WTC11 (cell line): ENCODE measurements at regions not wholly inside any gene's neighbourhood (a gene's known extent, or its start where the extent isn't known, plus 50 kb on each side); places are given as distances from the start of the nearest gene placed in this dataset.

Experiments used
- ATAC-seq: fragments of 200-7000 bp; cut with Tn5 transposase; 2 replicates; pipeline ENCODE4 v1.10.0; 2021; ENCODE audit warnings: mild to moderate bottlenecking, moderate library complexity
- CTCF ChIA-PET: fragments of 300-600 bp; sonication (Branson Sonifier 250); formaldehyde crosslinking; loops from one replicate; lab custom pipeline; 2021; ENCODE audit warnings: antibody characterized with exemption; lab: Charles Lee
- POLR2A ChIA-PET: fragments of 350-600 bp; sonication (Branson Sonifier 250); formaldehyde crosslinking; loops from one replicate; lab custom pipeline; 2021; ENCODE audit warnings: antibody characterized with exemption; lab: Charles Lee
- DNase-seq: peaks from one replicate; pipeline ENCODE4 v3.0.0; 2021; ENCODE audit warnings: low spot score
- H3K27ac Mint-ChIP-seq: 2 replicates; pipeline ENCODE4 v1.8.0; 2021; ENCODE audit warnings: mixed read lengths
- H3K27me3 Mint-ChIP-seq: 2 replicates; pipeline ENCODE4 v1.8.0; 2021; ENCODE audit warnings: low read depth, mild to moderate bottlenecking, moderate library complexity, mixed read lengths
- H3K36me3 Mint-ChIP-seq: 2 replicates; pipeline ENCODE4 v1.8.0; 2021; ENCODE audit warnings: mixed read lengths
- H3K4me1 Mint-ChIP-seq: 2 replicates; pipeline ENCODE4 v1.8.0; 2022; ENCODE audit warnings: mixed read lengths
- H3K4me3 Mint-ChIP-seq: 2 replicates; pipeline ENCODE4 v1.8.0; 2021; ENCODE audit warnings: mild to moderate bottlenecking, moderate library complexity, mixed read lengths
- H3K9me3 Mint-ChIP-seq: 2 replicates; pipeline ENCODE4 v1.8.0; 2021; ENCODE audit warnings: mixed read lengths
- ELF4 ChIP-seq: sonication (generic); formaldehyde crosslinking; IDR thresholded peaks from 2 replicates; pipeline ENCODE4 v1.8.1; 2022; ENCODE audit warnings: low read depth, mild to moderate bottlenecking, moderate library complexity, missing genetic modification reagents
- ERG ChIP-seq: fragments of 250-450 bp; sonication (Bioruptor Pico); IDR thresholded peaks from 2 replicates; pipeline ENCODE4 v1.8.0; 2021; ENCODE audit warnings: mild to moderate bottlenecking
- ETV6 ChIP-seq: sonication (generic); formaldehyde crosslinking; IDR thresholded peaks from 2 replicates; pipeline ENCODE4 v1.8.1; 2022; ENCODE audit warnings: mild to moderate bottlenecking, missing genetic modification reagents
- HMGXB4 ChIP-seq: sonication (generic); formaldehyde crosslinking; IDR thresholded peaks from 2 replicates; pipeline ENCODE4 v1.8.1; 2023; ENCODE audit warnings: mild to moderate bottlenecking, moderate library complexity, missing genetic modification reagents
- KAT7 ChIP-seq: sonication (generic); formaldehyde crosslinking; IDR thresholded peaks from 2 replicates; pipeline ENCODE4 v1.8.1; 2023; ENCODE audit warnings: missing genetic modification reagents, mild to moderate bottlenecking, borderline replicate concordance
- MYBL2 ChIP-seq: sonication (generic); formaldehyde crosslinking; IDR thresholded peaks from 2 replicates; pipeline ENCODE4 v1.8.1; 2023; ENCODE audit warnings: mild to moderate bottlenecking, moderate library complexity, missing genetic modification reagents
- NFE2L1 ChIP-seq: sonication (generic); formaldehyde crosslinking; IDR thresholded peaks from 2 replicates; pipeline ENCODE4 v1.8.1; 2023; ENCODE audit warnings: missing genetic modification reagents
- NR1H2 ChIP-seq: sonication (generic); formaldehyde crosslinking; IDR thresholded peaks from 2 replicates; pipeline ENCODE4 v1.9.0; 2021; ENCODE audit warnings: mild to moderate bottlenecking, moderate library complexity, missing genetic modification reagents
- OVOL2 ChIP-seq: fragments of 250-450 bp; sonication (Bioruptor Pico); IDR thresholded peaks from 2 replicates; pipeline ENCODE4 v1.9.0; 2021; ENCODE audit warnings: mild to moderate bottlenecking, borderline replicate concordance
- TEAD4 ChIP-seq: sonication (generic); formaldehyde crosslinking; IDR thresholded peaks from 2 replicates; pipeline ENCODE4 v1.8.0; 2022; ENCODE audit warnings: mild to moderate bottlenecking, missing genetic modification reagents
- ZBTB43 ChIP-seq: sonication (generic); formaldehyde crosslinking; IDR thresholded peaks from 2 replicates; pipeline ENCODE4 v1.8.1; 2023; ENCODE audit warnings: mild to moderate bottlenecking, missing genetic modification reagents
- TF ChIP-seq, protein P1 (sequence below): sonication (generic); formaldehyde crosslinking; conservative IDR thresholded peaks from 2 replicates; pipeline ENCODE4 v1.8.1; 2023; ENCODE audit warnings: mild to moderate bottlenecking, low read depth, missing genetic modification reagents, moderate library complexity
- TF ChIP-seq, protein P2 (sequence below): sonication (generic); formaldehyde crosslinking; IDR thresholded peaks from 2 replicates; pipeline ENCODE4 v1.8.0; 2022; ENCODE audit warnings: mild to moderate bottlenecking, missing genetic modification reagents
- TF ChIP-seq, protein P3 (sequence below): sonication (generic); formaldehyde crosslinking; IDR thresholded peaks from 2 replicates; pipeline ENCODE4 v1.8.0; 2022; ENCODE audit warnings: mild to moderate bottlenecking, missing genetic modification reagents
- TF ChIP-seq, protein P4 (sequence below): sonication (generic); formaldehyde crosslinking; IDR thresholded peaks from 2 replicates; pipeline ENCODE4 v1.8.1; 2022; ENCODE audit warnings: mild to moderate bottlenecking, missing genetic modification reagents, moderate library complexity, borderline replicate concordance
- TF ChIP-seq, protein P5 (sequence below): fragments of 250-450 bp; sonication (Bioruptor Pico); IDR thresholded peaks from 2 replicates; pipeline ENCODE4 v2.1.2; 2022; ENCODE audit warnings: mild to moderate bottlenecking, moderate library complexity
- TF ChIP-seq, protein P6 (sequence below): sonication (generic); formaldehyde crosslinking; IDR thresholded peaks from 2 replicates; pipeline ENCODE4 v1.8.1; 2023; ENCODE audit warnings: mild to moderate bottlenecking, missing genetic modification reagents, moderate library complexity

DNA sequence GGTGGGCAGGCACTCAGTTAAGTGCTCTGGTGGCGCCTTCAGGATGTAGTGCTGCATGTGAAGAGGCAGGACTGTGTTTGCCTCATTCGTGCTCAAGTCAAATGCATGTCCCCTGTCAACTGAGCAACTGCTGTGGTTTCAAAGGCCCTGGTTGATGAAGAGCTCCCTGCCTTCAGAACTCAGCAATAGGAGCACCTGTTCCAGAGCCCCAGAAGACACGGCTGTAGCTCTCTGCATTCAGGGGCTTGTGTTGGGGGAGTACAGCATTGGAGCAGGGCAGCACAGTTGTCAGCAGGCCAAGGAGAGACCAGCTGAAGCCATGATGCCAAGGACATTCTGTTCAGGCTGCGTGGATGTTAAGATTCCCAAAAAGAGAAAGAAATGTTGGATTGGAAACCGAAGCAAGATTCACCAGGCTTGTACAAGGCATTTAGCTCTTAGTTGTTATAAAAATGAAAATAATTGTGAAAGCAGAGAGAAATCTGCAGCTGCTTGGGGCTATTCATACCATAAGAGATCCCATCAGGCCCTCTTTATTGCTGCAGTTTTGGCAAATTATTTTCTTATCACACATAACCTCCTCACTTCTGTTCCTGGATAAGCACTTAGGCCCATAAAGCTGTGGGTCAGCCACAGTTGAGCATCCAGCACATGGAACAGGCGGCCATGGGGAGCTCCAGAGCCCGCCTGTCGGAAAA is 252.4 kb upstream of the ZNF521 start (continued):
- TF ChIP-seq, protein P1, sequence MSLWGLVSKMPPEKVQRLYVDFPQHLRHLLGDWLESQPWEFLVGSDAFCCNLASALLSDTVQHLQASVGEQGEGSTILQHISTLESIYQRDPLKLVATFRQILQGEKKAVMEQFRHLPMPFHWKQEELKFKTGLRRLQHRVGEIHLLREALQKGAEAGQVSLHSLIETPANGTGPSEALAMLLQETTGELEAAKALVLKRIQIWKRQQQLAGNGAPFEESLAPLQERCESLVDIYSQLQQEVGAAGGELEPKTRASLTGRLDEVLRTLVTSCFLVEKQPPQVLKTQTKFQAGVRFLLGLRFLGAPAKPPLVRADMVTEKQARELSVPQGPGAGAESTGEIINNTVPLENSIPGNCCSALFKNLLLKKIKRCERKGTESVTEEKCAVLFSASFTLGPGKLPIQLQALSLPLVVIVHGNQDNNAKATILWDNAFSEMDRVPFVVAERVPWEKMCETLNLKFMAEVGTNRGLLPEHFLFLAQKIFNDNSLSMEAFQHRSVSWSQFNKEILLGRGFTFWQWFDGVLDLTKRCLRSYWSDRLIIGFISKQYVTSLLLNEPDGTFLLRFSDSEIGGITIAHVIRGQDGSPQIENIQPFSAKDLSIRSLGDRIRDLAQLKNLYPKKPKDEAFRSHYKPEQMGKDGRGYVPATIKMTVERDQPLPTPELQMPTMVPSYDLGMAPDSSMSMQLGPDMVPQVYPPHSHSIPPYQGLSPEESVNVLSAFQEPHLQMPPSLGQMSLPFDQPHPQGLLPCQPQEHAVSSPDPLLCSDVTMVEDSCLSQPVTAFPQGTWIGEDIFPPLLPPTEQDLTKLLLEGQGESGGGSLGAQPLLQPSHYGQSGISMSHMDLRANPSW (CRISPR knock-in tag) = no peak
- no peak for TF ChIP-seq NR1H2 (CRISPR knock-in tag)

- Mint-ChIP-seq H3K27ac (no peak overlapping the region), H3K36me3 (no peaks in the 10 kb centered on the region), H3K4me1 (peaks cover 5% of the 10 kb centered on the region; the same call in 1 of the 2 replicates)
- DNase-seq (no peak), ATAC-seq (no peak)
- CTCF ChIA-PET = no interaction called here
- TF ChIP-seq, protein P2, sequence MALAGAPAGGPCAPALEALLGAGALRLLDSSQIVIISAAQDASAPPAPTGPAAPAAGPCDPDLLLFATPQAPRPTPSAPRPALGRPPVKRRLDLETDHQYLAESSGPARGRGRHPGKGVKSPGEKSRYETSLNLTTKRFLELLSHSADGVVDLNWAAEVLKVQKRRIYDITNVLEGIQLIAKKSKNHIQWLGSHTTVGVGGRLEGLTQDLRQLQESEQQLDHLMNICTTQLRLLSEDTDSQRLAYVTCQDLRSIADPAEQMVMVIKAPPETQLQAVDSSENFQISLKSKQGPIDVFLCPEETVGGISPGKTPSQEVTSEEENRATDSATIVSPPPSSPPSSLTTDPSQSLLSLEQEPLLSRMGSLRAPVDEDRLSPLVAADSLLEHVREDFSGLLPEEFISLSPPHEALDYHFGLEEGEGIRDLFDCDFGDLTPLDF = no peak
- TF ChIP-seq, protein P3, sequence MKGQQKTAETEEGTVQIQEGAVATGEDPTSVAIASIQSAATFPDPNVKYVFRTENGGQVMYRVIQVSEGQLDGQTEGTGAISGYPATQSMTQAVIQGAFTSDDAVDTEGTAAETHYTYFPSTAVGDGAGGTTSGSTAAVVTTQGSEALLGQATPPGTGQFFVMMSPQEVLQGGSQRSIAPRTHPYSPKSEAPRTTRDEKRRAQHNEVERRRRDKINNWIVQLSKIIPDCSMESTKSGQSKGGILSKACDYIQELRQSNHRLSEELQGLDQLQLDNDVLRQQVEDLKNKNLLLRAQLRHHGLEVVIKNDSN (CRISPR knock-in tag) = no peak
- TF ChIP-seq, all 79 proteins: peak for 0
- Mint-ChIP-seq H3K4me3 (no peak overlapping the region), H3K9me3 (no peaks in the 10 kb centered on the region), H3K27me3 (no peaks in the 10 kb centered on the region)
- POLR2A ChIA-PET = interaction anchor here (0.6 kb wide), 1 partner anchor 562 kb away, joined by 3 read pairs; no protein-coding TSS in a partner anchor
These were observed 247.5 kb upstream of the ZNF521 start for GRCh38 chr18:25599443-25599842.

GRCh38 chr18:25597476-25597875 is 245.5 kb upstream of the ZNF521 start:
- POLR2A ChIA-PET = no interaction called here
- CTCF ChIA-PET = no interaction called here
- ATAC-seq (no peak), DNase-seq (no peak)
- Mint-ChIP-seq H3K4me1 (peaks cover 12% of the 10 kb centered on the region), H3K9me3 (no peaks in the 10 kb centered on the region)
- TF ChIP-seq NFE2L1 (CRISPR knock-in tag) = no peak
- TF ChIP-seq HMGXB4 (CRISPR knock-in tag) = no peak
- no peak for TF ChIP-seq OVOL2 (CRISPR knock-in tag)
- no peak for TF ChIP-seq MYBL2 (CRISPR knock-in tag)
- no peak for TF ChIP-seq KAT7 (CRISPR knock-in tag)
- TF ChIP-seq ERG (CRISPR knock-in tag) = no peak
- no peak for TF ChIP-seq TEAD4
- TF ChIP-seq, protein P2 = no peak
- no peak for TF ChIP-seq ELF4 (CRISPR knock-in tag)
- TF ChIP-seq ZBTB43 (CRISPR knock-in tag) = no peak
- TF ChIP-seq, protein P4, sequence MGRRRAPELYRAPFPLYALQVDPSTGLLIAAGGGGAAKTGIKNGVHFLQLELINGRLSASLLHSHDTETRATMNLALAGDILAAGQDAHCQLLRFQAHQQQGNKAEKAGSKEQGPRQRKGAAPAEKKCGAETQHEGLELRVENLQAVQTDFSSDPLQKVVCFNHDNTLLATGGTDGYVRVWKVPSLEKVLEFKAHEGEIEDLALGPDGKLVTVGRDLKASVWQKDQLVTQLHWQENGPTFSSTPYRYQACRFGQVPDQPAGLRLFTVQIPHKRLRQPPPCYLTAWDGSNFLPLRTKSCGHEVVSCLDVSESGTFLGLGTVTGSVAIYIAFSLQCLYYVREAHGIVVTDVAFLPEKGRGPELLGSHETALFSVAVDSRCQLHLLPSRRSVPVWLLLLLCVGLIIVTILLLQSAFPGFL (CRISPR knock-in tag) = no peak
- no peak for TF ChIP-seq ETV6 (CRISPR knock-in tag)
- TF ChIP-seq, protein P5, sequence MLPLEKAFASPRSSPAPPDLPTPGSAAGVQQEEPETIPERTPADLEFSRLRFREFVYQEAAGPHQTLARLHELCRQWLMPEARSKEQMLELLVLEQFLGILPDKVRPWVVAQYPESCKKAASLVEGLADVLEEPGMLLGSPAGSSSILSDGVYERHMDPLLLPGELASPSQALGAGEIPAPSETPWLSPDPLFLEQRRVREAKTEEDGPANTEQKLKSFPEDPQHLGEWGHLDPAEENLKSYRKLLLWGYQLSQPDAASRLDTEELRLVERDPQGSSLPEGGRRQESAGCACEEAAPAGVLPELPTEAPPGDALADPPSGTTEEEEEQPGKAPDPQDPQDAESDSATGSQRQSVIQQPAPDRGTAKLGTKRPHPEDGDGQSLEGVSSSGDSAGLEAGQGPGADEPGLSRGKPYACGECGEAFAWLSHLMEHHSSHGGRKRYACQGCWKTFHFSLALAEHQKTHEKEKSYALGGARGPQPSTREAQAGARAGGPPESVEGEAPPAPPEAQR (CRISPR knock-in tag) = no peak
- TF ChIP-seq, protein P6, sequence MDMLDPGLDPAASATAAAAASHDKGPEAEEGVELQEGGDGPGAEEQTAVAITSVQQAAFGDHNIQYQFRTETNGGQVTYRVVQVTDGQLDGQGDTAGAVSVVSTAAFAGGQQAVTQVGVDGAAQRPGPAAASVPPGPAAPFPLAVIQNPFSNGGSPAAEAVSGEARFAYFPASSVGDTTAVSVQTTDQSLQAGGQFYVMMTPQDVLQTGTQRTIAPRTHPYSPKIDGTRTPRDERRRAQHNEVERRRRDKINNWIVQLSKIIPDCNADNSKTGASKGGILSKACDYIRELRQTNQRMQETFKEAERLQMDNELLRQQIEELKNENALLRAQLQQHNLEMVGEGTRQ (CRISPR knock-in tag) = no peak
- TF ChIP-seq, all 79 proteins: peak for 0
- Mint-ChIP-seq H3K27ac (no peak overlapping the region), H3K36me3 (no peaks in the 10 kb centered on the region), H3K27me3 (no peaks in the 10 kb centered on the region), H3K4me3 (no peak overlapping the region)
